Activated CD8-positive, alpha-beta T cell treated with anti-CD3 and anti-CD28 coated beads for 36 hours (primary cell): ENCODE measurements at regions not wholly inside any gene's neighbourhood (a gene's known extent, or its start where the extent isn't known, plus 50 kb on each side); places are given as distances from the start of the nearest gene placed in this dataset.
"Not testable (repeated sequence)": the region's sequence is repeated elsewhere in the genome, so short reads cannot be mapped to it uniquely, and the experiment has no call there.

Source experiments
- ATAC-seq: fragments of 200-7000 bp; cut with Tn5 transposase; one replicate; pipeline ENCODE4 v1.10.0; 2021; ENCODE audit warnings: mild to moderate bottlenecking, moderate library complexity
- CTCF ChIA-PET: fragments of 350-600 bp; sonication (Branson Sonifier 250); formaldehyde crosslinking; loops from one replicate; lab custom pipeline; 2021; ENCODE audit warnings: antibody characterized with exemption; lab: Charles Lee
- POLR2A ChIA-PET: fragments of 350-600 bp; sonication (Branson Sonifier 250); formaldehyde crosslinking; loops from one replicate; lab custom pipeline; 2021; ENCODE audit warnings: antibody characterized with exemption; lab: Charles Lee
- DNase-seq: peaks from one replicate; pipeline ENCODE4 v3.0.0-alpha.2; 2020
- H3K27ac Mint-ChIP-seq: one replicate; pipeline ENCODE4 v1.8.0; 2021; ENCODE audit warnings: mild to moderate bottlenecking, mixed read lengths
- H3K27me3 Mint-ChIP-seq: one replicate; pipeline ENCODE4 v1.8.0; 2021; ENCODE audit warnings: mixed read lengths
- H3K36me3 Mint-ChIP-seq: one replicate; pipeline ENCODE4 v1.8.0; 2021; ENCODE audit warnings: low read depth, mixed read lengths
- H3K4me1 Mint-ChIP-seq: one replicate; pipeline ENCODE4 v1.8.0; 2021; ENCODE audit warnings: low read depth, mixed read lengths
- H3K4me3 Mint-ChIP-seq: one replicate; pipeline ENCODE4 v1.8.0; 2021; ENCODE audit warnings: mild to moderate bottlenecking, moderate library complexity, mixed read lengths
- H3K9me3 Mint-ChIP-seq: one replicate; pipeline ENCODE4 v1.8.0; 2021; ENCODE audit warnings: mixed read lengths
- CTCF ChIP-seq: fragments of 200-600 bp; IDR thresholded peaks from one replicate; pipeline ENCODE4 v1.8.0; 2022; ENCODE audit warnings: antibody characterized with exemption, mild to moderate bottlenecking
- intact Hi-C: fragments of 100-400 bp; cut with micrococcal nuclease; formaldehyde crosslinking; loops from one replicate; pipeline ENCODE4 v1.10.0; 2022

- intact Hi-C loops = no loop called here
- no peak for TF ChIP-seq CTCF
- ATAC-seq (no peak), DNase-seq (no peak)
- Mint-ChIP-seq H3K9me3 (peaks cover 11% of the 10 kb centered on the region), H3K27me3 (no peaks in the 10 kb centered on the region), H3K4me3 (no peak overlapping the region), H3K36me3 (no peaks in the 10 kb centered on the region), H3K4me1 (no peaks in the 10 kb centered on the region), H3K27ac (no peak overlapping the region)
- ChIA-PET POLR2A (no interaction called here), CTCF (no interaction called here)
Measured at GRCh38 chr7:68868978-68869377, 729.3 kb upstream of the AUTS2 start.

GRCh38 chr7:68873616-68874015 lies 724.7 kb upstream of the AUTS2 start:
- intact Hi-C loops = no loop called here
- ChIA-PET POLR2A (no interaction called here), CTCF (no interaction called here)
- Mint-ChIP-seq H3K4me1 (no peaks in the 10 kb centered on the region), H3K27ac (no peak overlapping the region), H3K4me3 (no peak overlapping the region), H3K27me3 (no peaks in the 10 kb centered on the region), H3K36me3 (no peaks in the 10 kb centered on the region), H3K9me3 (peaks cover 8% of the 10 kb centered on the region)
- TF ChIP-seq CTCF = no peak
- no peak for DNase-seq
- no peak for ATAC-seq

- peaks cover 3% of the 10 kb centered on the region for H3K9me3 Mint-ChIP-seq
- no peaks in the 10 kb centered on the region for H3K36me3 Mint-ChIP-seq
- H3K4me3 Mint-ChIP-seq = no peak overlapping the region
- no peaks in the 10 kb centered on the region for H3K27me3 Mint-ChIP-seq
- DNase-seq (no peak), ATAC-seq (no peak)
- ChIA-PET POLR2A (no interaction called here), CTCF (no interaction called here)
- intact Hi-C loops = no loop called here
- H3K4me1 Mint-ChIP-seq = no peaks in the 10 kb centered on the region
- no peak overlapping the region for H3K27ac Mint-ChIP-seq
- no peak for TF ChIP-seq CTCF
Measured at GRCh38 chr7:68875857-68876256, 722.4 kb upstream of the AUTS2 start.

- DNase-seq, CTCF ChIA-PET, H3K36me3 Mint-ChIP-seq, H3K4me1 Mint-ChIP-seq, H3K27me3 Mint-ChIP-seq, intact Hi-C loops, ATAC-seq, H3K27ac Mint-ChIP-seq, H3K9me3 Mint-ChIP-seq, H3K4me3 Mint-ChIP-seq, POLR2A ChIA-PET: not testable (repeated sequence)
Measured at GRCh38 chr7:68887116-68887515, 711.2 kb upstream of the AUTS2 start.

GRCh38 chr7:68888971-68889385 lies 709.3 kb upstream of the AUTS2 start:
- no peak overlapping the region for H3K27ac Mint-ChIP-seq
- no peaks in the 10 kb centered on the region for H3K27me3 Mint-ChIP-seq
- H3K4me3 Mint-ChIP-seq = no peak overlapping the region
- intact Hi-C loops = no loop called here
- CTCF ChIA-PET = no interaction called here
- DNase-seq (no peak), ATAC-seq (no peak)
- POLR2A ChIA-PET = interaction anchor here (0.6 kb wide), 1 partner anchor 336 kb away, joined by 3 read pairs; no protein-coding TSS in a partner anchor
- no peak for TF ChIP-seq CTCF
- no peaks in the 10 kb centered on the region for H3K9me3 Mint-ChIP-seq
- H3K36me3 Mint-ChIP-seq = no peaks in the 10 kb centered on the region
- H3K4me1 Mint-ChIP-seq = no peaks in the 10 kb centered on the region

GRCh38 chr7:68892236-68892635 lies 706.0 kb upstream of the AUTS2 start:
- ChIA-PET POLR2A (no interaction called here), CTCF (no interaction called here)
- no peak for DNase-seq
- intact Hi-C loops = no loop called here
- peaks cover 8% of the 10 kb centered on the region for H3K9me3 Mint-ChIP-seq
- no peak for TF ChIP-seq CTCF
- H3K27ac Mint-ChIP-seq = no peak overlapping the region
- no peaks in the 10 kb centered on the region for H3K4me1 Mint-ChIP-seq
- H3K4me3 Mint-ChIP-seq = no peak overlapping the region
- ATAC-seq = no peak
- no peaks in the 10 kb centered on the region for H3K36me3 Mint-ChIP-seq
- peaks cover 1% of the 10 kb centered on the region for H3K27me3 Mint-ChIP-seq
